ENCODE measurements at regions not wholly inside any gene's neighbourhood (a gene's known extent, or its start where the extent isn't known, plus 50 kb on each side); places are given as distances from the start of the nearest gene placed in this dataset.

GRCh38 chr2:215540658-215541057 is 104.8 kb upstream of the FN1 start:
- TF ChIP-seq CTCF (IDR thresholded peaks at IDR 0.05), result no peak
- no peak for DNase-seq
- H3K9me3 Mint-ChIP-seq, result no peaks in the 10 kb centered on the region
- no peaks in the 10 kb centered on the region for H3K4me1 Mint-ChIP-seq
- H3K36me3 Mint-ChIP-seq, result no peaks in the 10 kb centered on the region
- Histone ChIP-seq H3K9me3 (ENCODE audit: control insufficient read depth, insufficient read depth, low read length) (no peaks in the 10 kb centered on the region), H3K36me3 (ENCODE audit: control insufficient read depth, insufficient read depth, low read length) (no peaks in the 10 kb centered on the region), H3K27me3 (ENCODE audit: control insufficient read depth, insufficient read depth, low read length) (no peaks in the 10 kb centered on the region), H3K4me3 (ENCODE audit: low read length) (no peak overlapping the region), H3K4me1 (ENCODE audit: control insufficient read depth, insufficient read depth, low read length) (no peaks in the 10 kb centered on the region), H3K27ac (ENCODE audit: low read length) (no peak overlapping the region)
- no peak for ATAC-seq
- H3K27me3 Mint-ChIP-seq (ENCODE audit: low read depth in 2 of 2), result no peaks in the 10 kb centered on the region
- H3K27ac Mint-ChIP-seq, result no peak overlapping the region
- WGBS (ENCODE audit: insufficient coverage), result no CpG with 5 or more reads among the region's 1 CpG
- no peak overlapping the region for H3K4me3 Mint-ChIP-seq
- intact Hi-C loops (cut with micrococcal nuclease), result no loop called here

- intact Hi-C loops (cut with micrococcal nuclease), result no loop called here
- ATAC-seq, result no peak
- peaks cover 2% of the 10 kb centered on the region for H3K9me3 ChIP-seq (ENCODE audit: control insufficient read depth, insufficient read depth, low read length)
- H3K27me3 ChIP-seq (ENCODE audit: control insufficient read depth, insufficient read depth, low read length), result no peaks in the 10 kb centered on the region
- DNase-seq, result no peak
- Mint-ChIP-seq H3K4me3 (no peak overlapping the region), H3K36me3 (no peaks in the 10 kb centered on the region), H3K4me1 (no peaks in the 10 kb centered on the region), H3K9me3 (peaks cover 0 to 5% of the 10 kb centered on the region in 2 donors), H3K27me3 (ENCODE audit: low read depth in 2 of 2) (no peaks in the 10 kb centered on the region), H3K27ac (no peak overlapping the region)
- no peak overlapping the region for H3K27ac ChIP-seq (ENCODE audit: low read length)
- H3K4me3 ChIP-seq (ENCODE audit: low read length), result no peak overlapping the region
- TF ChIP-seq CTCF (IDR thresholded peaks at IDR 0.05), result no peak
- no peaks in the 10 kb centered on the region for H3K36me3 ChIP-seq (ENCODE audit: control insufficient read depth, insufficient read depth, low read length)
- no peaks in the 10 kb centered on the region for H3K4me1 ChIP-seq (ENCODE audit: control insufficient read depth, insufficient read depth, low read length)
- 93% methylated on average over 1 of the region's 2 CpGs for WGBS (ENCODE audit: insufficient coverage)
Measured at GRCh38 chr2:215537611-215538010, 101.7 kb upstream of the FN1 start.

- no peak overlapping the region for H3K27ac ChIP-seq (ENCODE audit: low read length)
- no peak for TF ChIP-seq CTCF (IDR thresholded peaks at IDR 0.05)
- no peak overlapping the region for H3K4me3 ChIP-seq (ENCODE audit: low read length)
- intact Hi-C loops (cut with micrococcal nuclease), result no loop called here
- no peaks in the 10 kb centered on the region for H3K27me3 Mint-ChIP-seq (ENCODE audit: low read depth in 2 of 2)
- H3K4me3 Mint-ChIP-seq, result no peak overlapping the region
- no peaks in the 10 kb centered on the region for H3K27me3 ChIP-seq (ENCODE audit: control insufficient read depth, insufficient read depth, low read length)
- no peaks in the 10 kb centered on the region for H3K4me1 ChIP-seq (ENCODE audit: control insufficient read depth, insufficient read depth, low read length)
- WGBS (ENCODE audit: insufficient coverage), result 90% methylated on average over 5 of the region's 5 CpGs
- no peak overlapping the region for H3K27ac Mint-ChIP-seq
- H3K9me3 Mint-ChIP-seq, result peaks cover 0 to 5% of the 10 kb centered on the region in 2 donors
- no peaks in the 10 kb centered on the region for H3K4me1 Mint-ChIP-seq
- DNase-seq (no peak), ATAC-seq (no peak)
- H3K9me3 ChIP-seq (ENCODE audit: control insufficient read depth, insufficient read depth, low read length), result peaks cover 2% of the 10 kb centered on the region
- H3K36me3 ChIP-seq (ENCODE audit: control insufficient read depth, insufficient read depth, low read length), result no peaks in the 10 kb centered on the region
- no peaks in the 10 kb centered on the region for H3K36me3 Mint-ChIP-seq
Measured at GRCh38 chr2:215536510-215536909, 100.6 kb upstream of the FN1 start.

GRCh38 chr2:215535741-215536140 is 99.9 kb upstream of the FN1 start:
- WGBS (ENCODE audit: insufficient coverage), result no CpG with 5 or more reads among the region's 1 CpG
- H3K27me3 ChIP-seq (ENCODE audit: control insufficient read depth, insufficient read depth, low read length), result no peaks in the 10 kb centered on the region
- peaks cover 0 to 5% of the 10 kb centered on the region in 2 donors for H3K9me3 Mint-ChIP-seq
- DNase-seq (no peak), ATAC-seq (no peak)
- H3K4me1 Mint-ChIP-seq, result no peaks in the 10 kb centered on the region
- H3K9me3 ChIP-seq (ENCODE audit: control insufficient read depth, insufficient read depth, low read length), result peaks cover 2% of the 10 kb centered on the region
- no peaks in the 10 kb centered on the region for H3K36me3 Mint-ChIP-seq
- H3K4me3 Mint-ChIP-seq, result no peak overlapping the region
- H3K27ac ChIP-seq (ENCODE audit: low read length), result no peak overlapping the region
- no peak overlapping the region for H3K27ac Mint-ChIP-seq
- H3K4me1 ChIP-seq (ENCODE audit: control insufficient read depth, insufficient read depth, low read length), result no peaks in the 10 kb centered on the region
- H3K27me3 Mint-ChIP-seq (ENCODE audit: low read depth in 2 of 2), result no peaks in the 10 kb centered on the region
- H3K4me3 ChIP-seq (ENCODE audit: low read length), result no peak overlapping the region
- intact Hi-C loops (cut with micrococcal nuclease), result no loop called here
- H3K36me3 ChIP-seq (ENCODE audit: control insufficient read depth, insufficient read depth, low read length), result no peaks in the 10 kb centered on the region
- TF ChIP-seq CTCF (IDR thresholded peaks at IDR 0.05), result no peak

All from natural killer cell (primary cell).